ENCODE measurements at regions not wholly inside any gene's neighbourhood (a gene's known extent, or its start where the extent isn't known, plus 50 kb on each side); places are given as distances from the start of the nearest gene placed in this dataset.

- no peaks in the 10 kb centered on the region for H3K27me3 ChIP-seq (ENCODE audit: control insufficient read depth, extremely low read depth, insufficient read depth, low read length)
- no peaks in the 10 kb centered on the region for H3K36me3 ChIP-seq (ENCODE audit: control insufficient read depth in 2 of 2, extremely low read depth in 1 of 2, insufficient read depth in 2 of 2, low read length in 2 of 2)
- H3K79me2 ChIP-seq (ENCODE audit: control insufficient read depth, insufficient read depth, low read length): no peaks in the 10 kb centered on the region
- dilution Hi-C loops (cut with MboI; ENCODE audit: extremely low pct_ligation_motif_present, low sequenced_read_pairs): no loop called here
- TF ChIP-seq EZH2 (IDR thresholded peaks at IDR 0.05; ENCODE audit: low read length) (no peak), CTCF (optimal IDR thresholded peaks at IDR 0.05 in 1 of 3, IDR thresholded peaks at IDR 0.05 in 1 of 3, conservative IDR thresholded peaks at IDR 0.05 in 1 of 3; ENCODE audit: extremely low read depth in 1 of 3, insufficient read depth in 2 of 3, low read length in 3 of 3) (no peak)
- no peaks in the 10 kb centered on the region for H3K9me3 ChIP-seq (ENCODE audit: control insufficient read depth, low read depth, low read length)
- H3K4me1 ChIP-seq (ENCODE audit: control insufficient read depth, extremely low read depth, insufficient read depth, low read length): no peaks in the 10 kb centered on the region
- no peak overlapping the region for H3K4me3 ChIP-seq (ENCODE audit: control insufficient read depth in 2 of 3, extremely low read depth in 1 of 3, insufficient read depth in 2 of 3, low read depth in 1 of 3, low read length in 3 of 3)
- no peak overlapping the region for H3K9ac ChIP-seq (ENCODE audit: control insufficient read depth, extremely low read depth, insufficient read depth, low read length)
- no peak overlapping the region for H3K4me2 ChIP-seq (ENCODE audit: control insufficient read depth, extremely low read depth, insufficient read depth, low read depth, low read length)
- no peaks in the 10 kb centered on the region for H4K20me1 ChIP-seq (ENCODE audit: control insufficient read depth, extremely low read depth, insufficient read depth, low read length)
- H2AFZ ChIP-seq (ENCODE audit: control insufficient read depth, low read length): no peak overlapping the region
- H3K27ac ChIP-seq (ENCODE audit: control insufficient read depth, insufficient read depth, low read length): no peak overlapping the region
- FAIRE-seq (no peak), DNase-seq (ENCODE audit: low read depth, low spot score) (no peak)
- H3K9me1 ChIP-seq (ENCODE audit: control insufficient read depth, extremely low read depth, insufficient read depth, low read length): no peaks in the 10 kb centered on the region
Observed at GRCh38 chr5:5965132-5965531, 413.2 kb downstream of the MED10 start.

- Histone ChIP-seq H3K9me1 (ENCODE audit: control insufficient read depth, extremely low read depth, insufficient read depth, low read length) (no peaks in the 10 kb centered on the region), H3K36me3 (ENCODE audit: control insufficient read depth in 2 of 2, extremely low read depth in 1 of 2, insufficient read depth in 2 of 2, low read length in 2 of 2) (no peaks in the 10 kb centered on the region), H3K79me2 (ENCODE audit: control insufficient read depth, insufficient read depth, low read length) (no peaks in the 10 kb centered on the region), H2AFZ (ENCODE audit: control insufficient read depth, low read length) (no peak overlapping the region), H3K9me3 (ENCODE audit: control insufficient read depth, low read depth, low read length) (no peaks in the 10 kb centered on the region), H3K4me1 (ENCODE audit: control insufficient read depth, extremely low read depth, insufficient read depth, low read length) (no peaks in the 10 kb centered on the region), H3K4me2 (ENCODE audit: control insufficient read depth, extremely low read depth, insufficient read depth, low read depth, low read length) (no peak overlapping the region), H3K27ac (ENCODE audit: control insufficient read depth, insufficient read depth, low read length) (no peak overlapping the region), H3K27me3 (ENCODE audit: control insufficient read depth, extremely low read depth, insufficient read depth, low read length) (no peaks in the 10 kb centered on the region), H4K20me1 (ENCODE audit: control insufficient read depth, extremely low read depth, insufficient read depth, low read length) (no peaks in the 10 kb centered on the region), H3K9ac (ENCODE audit: control insufficient read depth, extremely low read depth, insufficient read depth, low read length) (no peak overlapping the region), H3K4me3 (ENCODE audit: control insufficient read depth in 2 of 3, extremely low read depth in 1 of 3, insufficient read depth in 2 of 3, low read depth in 1 of 3, low read length in 3 of 3) (no peak overlapping the region)
- DNase-seq (ENCODE audit: low read depth, low spot score) (no peak), FAIRE-seq (no peak)
- dilution Hi-C loops (cut with MboI; ENCODE audit: extremely low pct_ligation_motif_present, low sequenced_read_pairs): no loop called here
- TF ChIP-seq CTCF (optimal IDR thresholded peaks at IDR 0.05 in 1 of 3, IDR thresholded peaks at IDR 0.05 in 1 of 3, conservative IDR thresholded peaks at IDR 0.05 in 1 of 3; ENCODE audit: extremely low read depth in 1 of 3, insufficient read depth in 2 of 3, low read length in 3 of 3): no peak
- no peak for TF ChIP-seq EZH2 (IDR thresholded peaks at IDR 0.05; ENCODE audit: low read length)
Observed at GRCh38 chr5:5964347-5964746, 414.0 kb downstream of the MED10 start.

Data from keratinocyte (primary cell).